HG03571 (cell line): ENCODE measurements at regions not wholly inside any gene's neighbourhood (a gene's known extent, or its start where the extent isn't known, plus 50 kb on each side); places are given as distances from the start of the nearest gene placed in this dataset.

Experiments
- ATAC-seq: cut with Tn5 transposase; IDR thresholded peaks from one replicate; pipeline ENCODE4 v1.9.1; 2021; ENCODE audit not compliant: unreplicated experiment

DNA sequence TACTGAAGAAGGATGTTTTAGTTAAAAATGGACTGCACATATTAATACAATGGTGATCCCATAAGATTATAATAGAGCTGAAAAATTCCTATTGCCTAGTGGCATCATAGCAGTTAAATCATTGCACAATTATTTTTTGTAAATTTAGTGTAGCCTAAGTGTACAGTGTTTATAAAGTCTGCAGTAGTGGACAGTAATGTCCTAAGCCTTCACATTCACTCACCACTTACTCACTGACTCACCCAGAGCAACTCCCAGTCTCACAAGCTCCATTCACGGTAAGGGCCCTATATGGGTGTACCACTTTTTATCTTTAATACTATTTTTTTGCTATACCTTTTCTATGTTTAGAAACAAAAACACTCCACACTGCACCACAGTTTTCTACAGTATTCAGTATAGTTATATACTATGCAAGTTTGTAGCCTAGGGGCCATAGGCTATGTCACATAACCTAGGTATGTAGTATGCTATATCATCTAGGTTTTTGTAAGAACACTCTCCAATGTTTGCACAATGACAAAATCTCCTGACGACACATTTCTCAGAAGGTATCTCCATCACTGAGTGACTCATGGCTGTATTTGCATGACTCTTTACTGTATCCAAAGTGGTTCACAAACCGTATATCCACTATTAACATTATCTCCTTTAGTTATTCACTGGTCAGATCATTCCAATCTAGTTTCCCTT lies 536.0 kb downstream of the KLF12 start:
- no peak for ATAC-seq

DNA sequence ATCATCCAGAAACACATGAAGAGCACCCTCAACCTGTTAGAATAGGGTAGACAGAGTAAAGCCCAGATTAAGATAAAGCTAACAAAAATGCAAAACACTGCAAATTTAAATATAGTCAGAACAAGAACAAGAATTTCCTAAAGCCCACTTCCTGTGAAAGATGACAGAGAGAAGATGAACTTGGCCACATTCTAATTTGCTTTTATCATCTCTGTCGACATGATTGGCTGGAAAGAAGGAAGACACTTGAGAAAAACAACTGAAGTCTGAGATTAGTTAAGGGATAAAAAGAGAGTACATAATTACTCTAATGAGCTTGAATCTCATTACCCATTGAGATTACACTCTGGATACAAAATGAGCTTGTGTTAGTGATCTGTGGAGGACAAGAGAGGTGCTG lies 537.6 kb downstream of the KLF5 start:
- no peak for ATAC-seq

DNA sequence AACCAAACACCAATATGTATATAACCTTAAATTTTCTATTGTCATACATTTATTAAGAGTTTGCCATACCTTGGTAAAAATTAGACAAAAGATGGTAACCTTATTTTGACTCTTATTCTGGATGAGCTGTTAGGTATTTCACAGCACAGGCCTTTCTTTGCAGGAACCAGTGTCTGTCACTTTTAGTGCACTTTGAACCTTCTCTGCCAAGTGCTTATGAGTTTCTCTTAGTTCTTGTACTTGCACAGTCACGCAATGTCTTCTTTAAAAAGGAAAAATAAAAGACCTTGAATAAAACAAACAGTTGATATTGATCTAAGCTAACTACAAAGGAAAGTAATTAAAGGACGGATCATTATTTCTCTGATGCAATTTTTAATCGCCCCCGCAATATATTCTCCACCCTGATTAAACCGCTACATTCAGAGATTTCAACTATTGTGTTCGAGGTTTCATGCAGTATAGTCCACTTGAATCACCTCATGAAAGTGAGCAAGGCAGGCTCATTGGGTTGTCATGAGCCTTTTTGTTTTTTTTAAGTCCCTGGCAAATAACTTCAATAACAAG lies 534.5 kb downstream of the KLF5 start:
- no peak for ATAC-seq

- ATAC-seq, result no peak
These were observed 533.1 kb downstream of the KLF5 start for GRCh38 chr13:73591861-73592260.

DNA sequence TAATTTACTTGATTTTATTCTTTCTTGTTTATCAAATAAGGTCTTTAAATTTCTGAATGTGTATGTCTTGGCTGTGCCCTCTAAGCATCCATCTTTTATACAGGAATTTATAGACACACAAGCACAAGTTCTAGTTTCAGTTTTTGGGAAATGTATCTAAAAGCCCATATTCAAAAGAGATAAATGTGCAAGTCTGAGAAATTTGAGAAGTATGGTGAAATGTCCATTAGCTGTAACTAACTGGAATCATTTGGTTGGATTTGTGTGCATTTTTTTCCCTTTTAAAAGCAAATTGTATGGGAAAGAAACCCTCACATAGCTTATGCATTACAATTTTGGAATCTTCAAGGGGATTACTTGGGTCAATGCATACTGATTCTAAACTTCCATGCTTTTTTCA lies 532.0 kb downstream of the KLF5 start:
- ATAC-seq, result no peak

DNA sequence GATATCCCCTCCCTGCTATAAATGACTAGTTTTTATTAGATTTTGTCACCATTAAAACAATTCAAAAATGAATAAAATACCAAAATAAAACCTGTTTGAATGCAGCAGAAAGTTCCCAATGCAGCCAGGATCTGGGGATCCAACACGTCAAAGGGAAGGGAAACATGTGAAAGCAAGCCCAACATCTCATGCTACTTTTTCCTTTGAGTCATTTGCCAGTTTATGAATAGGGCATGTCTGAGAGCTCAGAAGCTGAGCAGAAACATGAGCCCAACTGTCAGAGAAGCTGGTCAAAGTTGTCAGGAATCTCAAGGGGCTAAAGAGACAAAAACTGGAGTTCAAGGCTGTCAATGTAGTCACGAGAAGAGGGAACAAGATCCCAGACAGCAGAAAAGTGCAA lies 526.4 kb downstream of the KLF5 start:
- no peak for ATAC-seq

GRCh38 chr13:73583331-73583730 lies 524.5 kb downstream of the KLF5 start:
- no peak for ATAC-seq

DNA sequence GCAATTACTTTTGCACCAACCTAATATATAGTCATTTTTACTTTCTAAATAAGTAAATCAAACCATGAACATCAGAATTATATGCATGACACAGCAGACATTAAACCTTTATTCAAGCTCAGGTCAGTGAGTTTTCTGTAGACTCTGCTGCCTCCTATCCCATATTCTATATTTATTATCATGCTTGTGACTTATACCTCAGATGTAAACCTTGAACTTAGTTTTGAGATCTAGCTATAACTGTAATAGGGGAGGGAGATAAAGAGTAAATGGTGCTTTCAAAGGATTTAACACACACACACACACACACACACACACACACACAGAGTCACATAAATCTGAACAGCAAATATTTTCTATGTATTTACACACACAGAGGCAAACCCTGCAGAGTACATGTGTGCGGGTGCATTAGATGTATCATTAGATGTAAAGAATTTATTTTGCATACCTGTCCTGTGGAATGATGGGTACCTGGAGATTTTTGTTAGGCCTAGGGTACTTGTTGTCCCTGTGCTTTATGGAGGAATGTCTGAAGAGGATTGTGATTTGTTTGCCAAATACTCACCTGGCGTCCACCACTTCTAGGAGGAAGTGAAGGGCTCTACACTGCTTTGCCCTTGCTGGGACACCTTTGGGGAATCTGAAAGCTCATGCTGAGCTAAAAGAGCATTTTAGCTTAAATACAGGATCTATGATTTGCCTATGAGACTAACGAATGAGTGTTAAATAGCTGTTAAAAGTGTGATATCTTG lies 521.9 kb downstream of the KLF5 start:
- ATAC-seq, result no peak

DNA sequence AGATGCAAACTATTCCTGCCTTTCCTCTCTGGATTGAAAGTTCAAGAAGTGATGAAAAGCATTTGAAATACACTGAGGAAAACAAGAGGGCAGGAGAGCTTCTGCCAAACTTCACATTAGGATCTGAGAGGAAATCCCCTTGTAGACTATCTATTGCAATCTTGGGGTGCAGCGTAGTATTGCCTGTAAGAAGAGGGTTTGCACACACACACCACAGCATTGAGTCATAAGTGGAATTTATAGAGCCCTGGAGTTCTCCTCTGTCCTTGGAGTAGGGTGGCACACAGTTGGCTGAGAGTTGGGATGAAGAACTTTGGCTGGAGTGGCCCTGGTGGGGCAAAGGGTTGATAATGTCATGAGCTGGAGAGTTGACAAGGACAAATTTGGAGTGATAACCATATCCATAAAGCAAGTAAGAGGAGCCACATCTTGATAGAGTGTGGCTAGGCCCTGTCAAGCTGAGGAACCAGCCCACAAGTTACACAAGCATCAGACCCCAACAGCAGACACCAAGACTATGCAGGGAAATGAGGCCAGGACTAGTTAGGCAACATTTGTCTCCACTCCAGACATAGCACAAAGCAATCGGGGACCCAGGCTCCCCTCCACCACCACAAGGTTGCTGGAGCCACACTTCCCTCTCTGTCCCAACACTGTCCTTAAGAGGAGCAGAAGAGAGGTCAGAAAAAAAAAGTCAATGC lies 520.9 kb downstream of the KLF5 start:
- no peak for ATAC-seq

DNA sequence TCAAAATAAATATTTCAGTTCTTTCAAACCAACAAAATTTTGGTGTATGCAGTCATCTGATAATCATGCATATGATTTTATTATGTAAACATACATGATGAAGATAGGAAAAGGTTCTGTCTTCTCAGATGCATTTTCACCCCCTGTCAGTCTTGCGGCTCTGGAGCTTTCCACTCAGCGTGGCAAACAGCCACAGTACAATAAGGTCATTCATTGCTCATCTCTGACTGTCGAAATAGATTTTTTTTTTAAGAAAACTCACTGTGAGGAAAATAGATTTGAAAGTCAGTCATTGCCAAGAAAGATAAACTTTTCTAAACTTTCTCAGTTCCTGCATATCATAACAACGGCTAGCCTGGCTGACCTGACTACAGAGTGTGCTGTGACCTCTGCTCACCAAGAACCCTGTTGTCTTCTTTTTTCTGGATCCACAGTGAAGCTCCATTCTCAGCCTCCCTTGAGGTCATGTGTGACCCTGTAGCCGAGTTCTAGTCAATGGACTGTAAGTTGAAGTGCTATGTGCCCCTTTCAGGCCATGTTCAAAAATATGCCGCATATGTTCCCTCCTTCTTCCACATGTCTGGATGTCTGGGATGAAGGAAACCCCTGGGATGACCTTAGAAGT lies 519.6 kb downstream of the KLF5 start:
- no peak for ATAC-seq

DNA sequence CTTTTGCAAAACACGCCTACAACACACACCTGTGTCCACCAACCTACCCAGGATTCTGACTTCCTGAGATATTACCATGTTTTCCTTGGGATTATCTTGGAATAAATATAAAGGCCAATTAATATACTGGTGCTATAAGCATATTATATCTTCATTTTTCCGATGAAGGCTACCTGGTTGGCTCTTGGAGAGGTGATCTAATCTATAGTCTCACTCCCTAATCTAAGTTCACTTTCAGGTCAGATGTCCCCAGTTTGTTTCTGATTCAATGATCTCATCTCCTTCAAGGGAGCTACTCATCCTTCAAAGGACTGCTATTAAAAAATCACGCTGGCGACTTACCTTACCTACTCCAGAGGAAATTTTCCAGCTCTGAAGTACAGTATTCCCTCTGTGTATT lies 517.5 kb downstream of the KLF5 start:
- ATAC-seq, result no peak

GRCh38 chr13:73572824-73573223 lies 514.0 kb downstream of the KLF5 start:
- ATAC-seq, result no peak

GRCh38 chr13:73571376-73571775 lies 512.6 kb downstream of the KLF5 start:
- ATAC-seq, result no peak

DNA sequence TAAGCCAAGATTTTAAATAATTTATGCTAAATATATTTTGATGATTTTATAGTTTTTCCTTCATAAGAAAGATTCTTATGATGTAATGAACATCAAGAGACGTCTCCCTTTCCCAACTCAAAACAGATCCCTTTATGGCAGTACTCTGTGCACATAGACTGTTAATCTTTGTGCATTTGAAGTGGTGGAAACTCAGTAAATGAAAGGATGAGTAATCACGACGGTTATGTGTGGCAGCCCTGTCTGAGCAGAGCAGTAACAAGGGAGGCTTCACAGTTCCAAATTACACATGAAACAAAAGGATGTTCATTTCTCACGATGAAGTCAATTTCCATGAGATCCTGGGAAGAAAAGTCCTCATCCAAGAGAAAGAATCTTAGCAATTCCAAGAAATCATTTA lies 498.1 kb downstream of the KLF5 start:
- no peak for ATAC-seq

GRCh38 chr13:73556128-73556527 lies 497.3 kb downstream of the KLF5 start:
- no peak for ATAC-seq

DNA sequence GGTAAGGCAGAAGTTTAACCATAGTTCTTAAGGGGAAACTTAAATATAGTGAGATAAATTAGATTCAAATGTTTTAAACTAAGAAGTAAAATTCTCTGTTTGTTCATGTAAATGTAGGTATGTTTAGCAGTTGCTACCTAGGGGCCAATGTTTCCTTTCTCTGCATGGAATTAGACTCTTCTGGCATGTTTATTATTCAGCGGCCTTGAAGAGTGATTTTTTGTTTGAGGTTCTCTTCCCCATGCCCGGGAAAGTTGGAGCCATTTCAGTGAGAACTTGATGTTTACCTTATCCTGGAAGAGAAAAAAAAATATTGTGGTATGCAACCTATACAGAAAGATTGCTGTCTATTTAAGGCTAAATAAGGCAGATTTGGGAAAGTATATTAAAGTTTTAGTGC lies 492.9 kb downstream of the KLF5 start:
- no peak for ATAC-seq

DNA sequence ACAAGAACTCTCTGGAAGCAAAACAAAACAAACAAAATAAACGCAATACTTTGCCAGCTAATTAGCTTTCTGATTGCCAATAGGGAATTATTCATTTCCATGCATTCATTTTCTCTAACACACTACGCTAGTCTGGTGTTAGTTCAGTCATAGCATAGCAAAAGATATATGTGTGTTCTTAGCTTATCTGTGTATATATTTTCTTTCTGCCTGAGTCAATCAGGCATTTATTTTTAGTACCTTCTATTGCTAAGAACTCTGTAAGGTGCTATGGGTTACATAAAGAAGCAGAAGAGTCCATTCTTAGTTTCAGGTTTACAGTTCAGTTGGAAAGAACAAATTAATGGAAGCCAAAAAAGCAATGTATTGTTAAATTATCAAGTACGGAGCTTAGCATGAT lies 490.9 kb downstream of the KLF5 start:
- no peak for ATAC-seq

GRCh38 chr13:73548449-73548848 lies 489.6 kb downstream of the KLF5 start:
- no peak for ATAC-seq

- no peak for ATAC-seq
These were observed 488.4 kb downstream of the KLF5 start for GRCh38 chr13:73547239-73547638.

GRCh38 chr13:73544175-73544574 lies 485.4 kb downstream of the KLF5 start:
- ATAC-seq, result no peak

DNA sequence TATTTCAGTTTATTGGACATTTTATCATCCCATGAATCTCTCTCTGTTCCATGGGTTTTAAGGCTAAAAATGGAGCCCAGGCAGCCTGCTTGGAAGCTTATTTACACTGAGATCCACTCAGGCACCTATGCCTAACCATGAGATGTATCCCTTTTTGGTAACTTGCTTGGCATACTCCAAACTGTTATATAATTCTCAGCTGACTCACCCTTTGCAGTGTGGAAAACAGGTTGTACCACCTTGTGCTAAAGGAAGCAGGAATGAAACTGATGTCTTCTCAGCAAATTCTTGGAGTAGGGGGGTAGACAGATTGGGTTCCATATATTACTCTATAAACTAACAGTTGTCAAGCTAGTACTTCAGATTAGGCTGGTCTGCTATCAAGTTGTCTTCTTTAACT lies 483.6 kb downstream of the KLF5 start:
- ATAC-seq, result no peak
